Omental fat pad (tissue), 3 donors: ENCODE measurements at regions not wholly inside any gene's neighbourhood (a gene's known extent, or its start where the extent isn't known, plus 50 kb on each side); places are given as distances from the start of the nearest gene placed in this dataset.

Experiments used
- ATAC-seq: fragments of 150-250 bp; one replicate; pipeline ENCODE4 v1.9.1; 2016; ENCODE audit warnings: mild to moderate bottlenecking, moderate library complexity; ENCODE audit not compliant: low FRiP score
- DNase-seq: peaks from one replicate; pipeline ENCODE4 v3.0.0-alpha.2; 2019; ENCODE audit warnings: low spot score
- TF ChIP-seq, protein P1 (sequence below), 3 donors: fragments of 450-650 bp; IDR thresholded peaks; one replicate each; pipeline ENCODE4 v1.5.1; 2016 to 2017; ENCODE audit warnings: antibody characterized with exemption in 3 of 3, mild to moderate bottlenecking in 3 of 3, moderate library complexity in 2 of 3

DNA sequence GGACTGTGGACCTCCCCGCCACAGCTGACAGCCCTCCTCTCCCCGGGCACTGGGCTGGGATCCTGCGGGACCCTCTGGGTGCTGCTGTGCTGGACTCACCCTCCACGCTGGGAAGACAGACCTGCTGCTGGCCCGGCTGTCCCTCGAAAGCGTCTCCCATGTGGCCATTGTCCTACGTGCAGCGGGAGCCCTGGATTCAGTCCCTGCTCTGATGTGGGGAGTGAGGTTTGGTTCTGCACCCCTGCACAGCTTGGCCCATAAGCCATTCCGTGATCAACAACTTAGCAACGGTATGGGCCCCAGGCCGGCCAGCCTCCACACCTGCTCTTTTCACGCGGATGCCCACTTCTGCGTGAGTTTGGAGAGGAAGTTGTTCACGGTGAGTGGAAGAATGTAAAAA lies 195.2 kb downstream of the TEX29 start:
- DNase-seq (no peak), ATAC-seq (no peak)
- TF ChIP-seq, protein P1, sequence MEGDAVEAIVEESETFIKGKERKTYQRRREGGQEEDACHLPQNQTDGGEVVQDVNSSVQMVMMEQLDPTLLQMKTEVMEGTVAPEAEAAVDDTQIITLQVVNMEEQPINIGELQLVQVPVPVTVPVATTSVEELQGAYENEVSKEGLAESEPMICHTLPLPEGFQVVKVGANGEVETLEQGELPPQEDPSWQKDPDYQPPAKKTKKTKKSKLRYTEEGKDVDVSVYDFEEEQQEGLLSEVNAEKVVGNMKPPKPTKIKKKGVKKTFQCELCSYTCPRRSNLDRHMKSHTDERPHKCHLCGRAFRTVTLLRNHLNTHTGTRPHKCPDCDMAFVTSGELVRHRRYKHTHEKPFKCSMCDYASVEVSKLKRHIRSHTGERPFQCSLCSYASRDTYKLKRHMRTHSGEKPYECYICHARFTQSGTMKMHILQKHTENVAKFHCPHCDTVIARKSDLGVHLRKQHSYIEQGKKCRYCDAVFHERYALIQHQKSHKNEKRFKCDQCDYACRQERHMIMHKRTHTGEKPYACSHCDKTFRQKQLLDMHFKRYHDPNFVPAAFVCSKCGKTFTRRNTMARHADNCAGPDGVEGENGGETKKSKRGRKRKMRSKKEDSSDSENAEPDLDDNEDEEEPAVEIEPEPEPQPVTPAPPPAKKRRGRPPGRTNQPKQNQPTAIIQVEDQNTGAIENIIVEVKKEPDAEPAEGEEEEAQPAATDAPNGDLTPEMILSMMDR (IDR thresholded peaks at IDR 0.05), result no peak

DNA sequence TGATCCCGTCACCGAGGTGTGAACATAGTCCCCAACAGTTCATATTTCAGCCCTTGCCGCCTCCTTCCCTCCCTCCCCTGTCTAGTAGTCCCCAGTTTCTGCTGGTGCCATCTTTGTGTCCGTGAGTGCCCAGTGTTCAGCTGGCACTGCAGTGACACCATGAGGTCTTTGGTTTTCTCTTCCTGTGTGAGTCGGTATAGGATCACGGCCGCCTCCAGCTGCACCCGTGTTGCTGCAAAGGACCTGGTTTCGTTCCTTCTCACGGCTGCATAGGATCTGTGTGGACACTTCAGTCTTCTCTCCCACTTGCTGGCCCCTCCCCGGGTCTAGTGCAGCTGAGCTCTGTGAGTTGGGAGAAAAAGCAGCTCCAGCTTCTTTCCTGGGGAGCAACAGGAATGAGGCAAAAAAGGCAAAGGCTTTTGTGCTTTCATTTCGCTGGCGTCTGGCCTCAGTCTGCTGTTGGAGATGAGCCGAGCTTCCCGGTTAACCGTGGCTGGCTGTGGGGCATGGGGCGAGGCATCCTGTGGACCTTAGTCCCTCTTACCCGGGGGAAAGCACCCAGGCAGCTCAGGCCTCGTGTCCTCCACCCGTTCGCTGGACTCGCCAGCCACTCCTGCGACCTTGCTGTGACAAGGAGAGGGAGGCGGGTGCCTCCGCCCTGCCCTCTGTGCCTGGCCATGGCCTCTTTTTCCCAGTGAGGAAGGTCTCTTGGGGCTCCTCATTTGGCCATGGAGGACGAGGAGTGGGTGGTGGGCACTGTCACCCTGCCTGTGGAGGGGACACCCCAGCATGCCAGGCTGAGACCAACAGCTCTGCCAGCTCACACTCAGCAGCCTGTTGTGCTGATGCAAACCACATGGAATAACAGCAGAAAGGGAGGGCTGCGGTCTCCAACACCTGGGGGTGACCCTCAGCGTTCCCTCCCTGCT lies 196.5 kb downstream of the TEX29 start:
- DNase-seq (no peak), ATAC-seq (no peak)
- TF ChIP-seq, protein P1 (IDR thresholded peaks at IDR 0.05), result no peak

DNA sequence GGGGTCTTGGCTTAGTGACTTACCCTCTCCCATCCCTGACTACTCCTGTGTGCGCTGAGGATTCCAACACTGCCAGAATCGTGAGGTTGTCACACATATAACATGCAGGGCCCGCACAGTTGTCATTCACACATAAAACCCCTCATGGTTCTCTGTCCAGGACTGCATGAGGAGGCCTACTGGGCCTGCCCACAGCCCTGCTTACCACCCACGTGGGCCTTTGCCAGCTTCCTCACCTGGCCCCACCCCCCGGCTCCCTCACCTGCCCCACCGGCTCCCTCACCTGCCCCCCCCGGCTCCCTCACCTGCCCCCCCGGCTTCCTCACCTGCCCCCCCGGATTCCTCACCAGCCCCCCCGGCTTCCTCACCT lies 197.2 kb downstream of the TEX29 start:
- no peak for ATAC-seq
- TF ChIP-seq, protein P1 (IDR thresholded peaks at IDR 0.05), result no peak
- DNase-seq, result no peak

DNA sequence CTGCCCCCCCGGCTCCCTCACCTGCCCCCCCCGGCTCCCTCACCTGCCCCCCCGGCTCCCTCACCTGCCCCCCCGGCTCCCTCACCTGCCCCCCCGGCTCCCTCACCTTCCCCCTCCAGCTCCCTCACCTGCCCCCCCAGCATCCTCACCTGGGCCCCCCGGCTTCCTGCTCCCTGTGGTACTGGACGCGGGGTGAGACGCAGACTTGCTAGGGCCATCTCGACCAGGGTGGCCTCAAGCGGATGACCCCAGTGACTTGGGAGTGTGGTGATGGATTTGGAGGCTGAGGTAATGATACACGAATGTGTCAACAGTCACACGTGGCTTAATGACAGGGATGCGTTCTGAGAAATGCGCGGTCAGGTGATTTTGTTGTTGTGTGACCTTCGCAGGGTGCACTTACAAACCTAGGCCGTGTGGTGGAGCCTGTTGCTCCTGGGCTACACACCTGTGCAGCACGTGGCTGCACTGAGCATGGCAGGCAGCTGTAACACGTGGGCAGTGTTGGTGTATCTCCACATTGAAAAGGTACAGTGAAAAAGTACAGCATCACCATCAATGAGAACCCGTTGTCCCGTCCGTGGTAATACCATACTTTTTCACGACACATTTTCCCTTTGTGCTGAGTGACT lies 197.8 kb downstream of the TEX29 start:
- no peak for DNase-seq

DNA sequence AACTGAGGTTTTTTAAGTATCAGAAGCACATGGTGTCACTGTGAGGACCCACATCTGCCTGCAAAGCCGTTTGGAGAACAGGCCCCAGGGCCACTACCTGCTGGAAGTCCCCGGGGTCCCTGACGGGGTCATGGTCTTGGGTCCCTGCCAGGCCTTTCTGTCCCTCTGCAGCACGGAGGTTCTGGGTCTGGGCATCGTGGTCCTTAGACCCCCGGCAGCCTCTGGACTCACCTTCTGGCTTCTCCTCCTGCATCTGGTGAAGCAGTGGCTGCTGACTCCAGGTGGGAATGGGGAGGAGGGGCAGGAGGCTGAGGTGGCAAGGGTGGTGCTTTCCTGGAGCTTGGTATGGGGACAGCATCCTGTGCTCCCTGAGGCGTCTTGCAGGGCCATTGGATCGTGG lies 198.6 kb downstream of the TEX29 start:
- DNase-seq (no peak), ATAC-seq (no peak)
- TF ChIP-seq, protein P1 (IDR thresholded peaks at IDR 0.05), result no peak

More for the DNA sequence above, 197.8 kb downstream of the TEX29 start:
- TF ChIP-seq, protein P1 (IDR thresholded peaks at IDR 0.05), result no peak
- ATAC-seq, result no peak

DNA sequence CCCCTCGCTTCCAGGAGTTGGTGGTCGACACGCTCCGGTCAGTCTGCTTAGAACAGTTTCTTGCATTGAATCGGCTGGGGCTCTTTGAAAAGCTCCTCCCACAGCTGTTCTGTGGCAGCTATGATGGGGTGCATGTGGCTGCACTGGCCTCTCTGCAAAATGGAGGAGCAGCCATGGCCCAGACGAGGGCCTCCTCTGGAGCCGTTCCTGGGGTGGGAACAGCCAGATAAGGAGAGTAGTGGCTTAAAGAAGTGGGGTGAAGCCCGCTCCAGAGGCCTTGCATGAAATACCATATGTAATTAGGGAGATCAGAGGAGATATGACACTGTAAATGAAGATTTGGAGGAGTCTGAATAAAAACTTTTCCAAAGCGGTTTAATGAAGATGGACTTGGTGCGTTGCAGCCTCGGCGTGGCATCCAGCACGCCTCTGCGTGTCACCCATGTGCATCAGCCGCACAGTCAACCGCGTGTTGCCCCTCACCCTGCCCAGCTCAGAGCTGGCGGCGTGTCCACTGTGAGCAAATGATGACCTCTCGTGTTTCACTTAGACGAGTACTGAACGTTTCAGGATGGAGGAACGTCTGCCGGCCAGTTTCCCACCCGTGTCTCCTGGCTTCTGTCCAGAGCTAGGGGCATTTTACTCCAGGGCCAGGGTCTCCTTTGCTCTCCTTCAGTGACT lies 199.2 kb downstream of the TEX29 start:
- DNase-seq (no peak), ATAC-seq (no peak)
- TF ChIP-seq, protein P1 (IDR thresholded peaks at IDR 0.05), result no peak
